ENCODE measurements at regions not wholly inside any gene's neighbourhood (a gene's known extent, or its start where the extent isn't known, plus 50 kb on each side); places are given as distances from the start of the nearest gene placed in this dataset.

DNA sequence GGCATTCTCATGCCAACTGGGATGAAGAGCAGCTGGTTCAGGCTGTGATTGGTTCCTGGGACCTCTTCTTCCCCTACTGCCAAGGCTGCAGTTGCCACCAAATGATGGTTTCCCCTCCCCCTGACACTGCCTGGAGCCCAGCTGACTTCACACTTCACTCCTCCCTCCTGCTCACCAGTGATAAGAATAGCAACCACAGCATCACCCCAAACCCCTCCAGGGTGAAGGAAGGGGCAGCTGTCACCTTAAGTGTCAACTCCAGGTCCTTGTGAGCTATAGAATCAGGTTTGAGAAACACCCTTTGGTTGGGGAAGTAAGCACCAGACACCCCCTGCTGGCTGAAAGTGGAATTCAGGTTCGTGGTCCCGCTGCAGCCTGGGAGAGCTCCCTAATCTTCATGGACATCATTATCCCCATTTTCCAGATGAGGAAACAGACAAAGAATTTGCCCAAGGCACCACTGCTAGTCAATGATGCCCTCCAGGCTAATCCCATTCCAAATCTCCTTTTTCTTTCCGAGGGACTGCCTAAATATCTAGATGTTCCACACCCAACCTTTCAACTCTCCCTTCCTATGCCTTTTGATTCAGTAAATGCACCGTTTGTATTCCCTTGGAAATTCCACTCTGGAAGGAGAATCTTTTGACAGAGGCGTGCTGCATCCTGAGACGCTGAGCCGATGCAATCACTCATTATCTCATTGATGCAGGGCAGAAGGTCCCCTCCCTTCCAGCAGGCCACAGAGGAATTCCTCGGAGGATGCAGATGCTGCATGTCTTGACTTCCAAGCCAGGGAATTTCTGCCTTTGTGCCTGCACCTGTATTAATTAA lies 50.6 kb upstream of the UQCRFS1 start:
- ChIA-PET POLR2A (ENCODE audit: low non-redundant PET) (no interaction called here), CTCF (interaction anchor here (0.6 to 1.4 kb wide), 10 partner anchors 9 to 606 kb away, joined by 3 to 9 read pairs (median 4); no protein-coding TSS in a partner anchor)
- no peak overlapping the region for H3K27ac ChIP-seq
- TF ChIP-seq, protein P1, sequence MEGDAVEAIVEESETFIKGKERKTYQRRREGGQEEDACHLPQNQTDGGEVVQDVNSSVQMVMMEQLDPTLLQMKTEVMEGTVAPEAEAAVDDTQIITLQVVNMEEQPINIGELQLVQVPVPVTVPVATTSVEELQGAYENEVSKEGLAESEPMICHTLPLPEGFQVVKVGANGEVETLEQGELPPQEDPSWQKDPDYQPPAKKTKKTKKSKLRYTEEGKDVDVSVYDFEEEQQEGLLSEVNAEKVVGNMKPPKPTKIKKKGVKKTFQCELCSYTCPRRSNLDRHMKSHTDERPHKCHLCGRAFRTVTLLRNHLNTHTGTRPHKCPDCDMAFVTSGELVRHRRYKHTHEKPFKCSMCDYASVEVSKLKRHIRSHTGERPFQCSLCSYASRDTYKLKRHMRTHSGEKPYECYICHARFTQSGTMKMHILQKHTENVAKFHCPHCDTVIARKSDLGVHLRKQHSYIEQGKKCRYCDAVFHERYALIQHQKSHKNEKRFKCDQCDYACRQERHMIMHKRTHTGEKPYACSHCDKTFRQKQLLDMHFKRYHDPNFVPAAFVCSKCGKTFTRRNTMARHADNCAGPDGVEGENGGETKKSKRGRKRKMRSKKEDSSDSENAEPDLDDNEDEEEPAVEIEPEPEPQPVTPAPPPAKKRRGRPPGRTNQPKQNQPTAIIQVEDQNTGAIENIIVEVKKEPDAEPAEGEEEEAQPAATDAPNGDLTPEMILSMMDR (conservative IDR thresholded peaks at IDR 0.05; ENCODE audit: low read depth), result peak; percentile 60
- DNase-seq (ENCODE audit: low spot score), result peak; percentile 16

DNA sequence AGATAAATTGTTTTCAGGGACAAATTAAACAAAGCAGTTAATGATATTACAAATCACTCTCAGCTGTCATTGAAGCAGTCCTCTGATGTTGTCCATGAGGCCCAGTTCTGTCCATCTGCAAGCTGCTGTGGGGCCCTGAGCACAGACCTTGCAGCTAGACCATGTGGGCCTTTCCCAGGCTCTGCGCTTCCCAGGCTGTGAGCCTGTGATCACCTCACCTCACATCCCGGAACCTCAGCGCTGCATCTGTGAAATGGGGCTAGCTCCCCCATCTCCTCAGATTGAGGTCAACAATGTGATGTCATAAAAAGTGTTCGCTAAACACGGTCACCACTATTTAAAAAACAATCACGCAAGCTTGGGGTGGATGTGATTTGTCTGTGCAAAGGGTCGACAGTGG lies 51.9 kb upstream of the UQCRFS1 start:
- ChIA-PET CTCF (interaction anchor here (0.5 to 0.6 kb wide), 2 partner anchors 67 to 178 kb away, joined by 3 to 6 read pairs; no protein-coding TSS in a partner anchor), POLR2A (ENCODE audit: low non-redundant PET) (no interaction called here)
- no peak for DNase-seq (ENCODE audit: low spot score)
- TF ChIP-seq, protein P1 (conservative IDR thresholded peaks at IDR 0.05; ENCODE audit: low read depth), result no peak
- H3K27ac ChIP-seq, result no peak overlapping the region

DNA sequence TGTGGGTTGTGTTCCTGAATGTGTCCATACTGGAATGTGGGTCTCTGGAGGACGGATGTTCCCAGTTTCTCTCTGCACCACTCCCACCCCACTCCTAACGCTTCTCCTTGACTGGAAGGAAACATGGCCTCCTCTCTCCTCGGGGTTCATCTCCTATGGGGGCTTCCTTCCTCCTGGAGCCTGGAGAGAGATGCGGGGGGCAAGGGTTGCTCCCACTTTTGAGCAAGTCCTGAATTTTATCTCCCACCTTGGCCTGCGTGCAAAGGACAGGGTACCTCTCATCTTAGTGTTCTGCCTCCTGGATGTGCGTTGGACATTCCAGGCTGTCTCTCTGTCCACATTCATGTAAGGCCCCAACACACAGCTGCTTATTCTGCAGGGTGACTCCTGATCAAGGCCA lies 52.5 kb upstream of the UQCRFS1 start:
- ChIA-PET POLR2A (ENCODE audit: low non-redundant PET) (no interaction called here), CTCF (interaction anchor here (0.8 kb wide), 1 partner anchor 8 kb away, joined by 4 read pairs; no protein-coding TSS in a partner anchor)
- TF ChIP-seq, protein P1 (conservative IDR thresholded peaks at IDR 0.05; ENCODE audit: low read depth), result no peak
- H3K27ac ChIP-seq, result no peak overlapping the region
- no peak for DNase-seq (ENCODE audit: low spot score)

DNA sequence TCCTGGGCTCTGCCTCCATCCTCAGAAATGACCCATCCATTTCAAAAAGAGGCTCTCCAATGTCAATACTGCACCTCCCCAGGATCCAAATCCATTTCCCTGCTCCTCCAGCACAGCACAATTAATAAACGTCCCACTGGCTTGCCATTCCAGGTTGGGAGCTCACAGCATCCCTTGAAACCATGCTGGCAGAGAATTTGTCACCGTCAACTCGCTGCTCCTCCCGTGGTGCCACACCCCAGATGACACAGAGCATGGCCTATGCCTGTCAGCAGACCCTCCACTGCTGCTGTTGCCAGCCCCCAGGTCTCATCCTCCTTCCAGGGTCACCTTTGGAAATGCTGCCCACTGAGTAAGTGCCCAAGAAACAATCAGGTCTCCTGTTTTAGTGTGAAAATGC lies 53.0 kb upstream of the UQCRFS1 start:
- H3K27ac ChIP-seq, result no peak overlapping the region
- CTCF ChIA-PET, result interaction anchor here (0.8 kb wide), 1 partner anchor 8 kb away, joined by 4 read pairs; no protein-coding TSS in a partner anchor
- no peak for DNase-seq (ENCODE audit: low spot score)
- POLR2A ChIA-PET (ENCODE audit: low non-redundant PET), result no interaction called here
- TF ChIP-seq, protein P1 (conservative IDR thresholded peaks at IDR 0.05; ENCODE audit: low read depth), result no peak

DNA sequence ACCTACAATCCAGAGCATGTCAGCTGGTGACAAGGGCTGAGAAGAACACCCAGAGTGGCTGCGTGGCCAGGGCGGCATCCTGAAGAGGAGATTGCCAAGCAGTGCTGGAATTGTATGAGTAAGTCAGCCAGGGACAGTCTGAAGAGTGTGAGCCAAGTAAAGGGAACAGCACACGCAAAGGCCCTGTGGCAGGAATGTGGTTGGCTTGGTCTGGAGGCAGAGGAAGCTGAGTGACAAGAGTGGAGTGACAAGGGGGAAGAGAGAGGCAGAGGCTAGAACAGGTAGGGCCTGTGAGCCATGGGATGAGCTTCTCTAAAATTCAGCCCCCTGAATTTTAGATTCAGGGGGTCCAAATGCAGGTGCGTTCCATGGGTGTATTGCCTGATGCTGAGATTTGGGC lies 53.7 kb upstream of the UQCRFS1 start:
- ChIA-PET CTCF (interaction anchor here (0.7 kb wide), 1 partner anchor 262 kb away, joined by 3 read pairs; no protein-coding TSS in a partner anchor), POLR2A (ENCODE audit: low non-redundant PET) (no interaction called here)
- no peak overlapping the region for H3K27ac ChIP-seq
- no peak for DNase-seq (ENCODE audit: low spot score)
- TF ChIP-seq, protein P1 (conservative IDR thresholded peaks at IDR 0.05; ENCODE audit: low read depth), result no peak

DNA sequence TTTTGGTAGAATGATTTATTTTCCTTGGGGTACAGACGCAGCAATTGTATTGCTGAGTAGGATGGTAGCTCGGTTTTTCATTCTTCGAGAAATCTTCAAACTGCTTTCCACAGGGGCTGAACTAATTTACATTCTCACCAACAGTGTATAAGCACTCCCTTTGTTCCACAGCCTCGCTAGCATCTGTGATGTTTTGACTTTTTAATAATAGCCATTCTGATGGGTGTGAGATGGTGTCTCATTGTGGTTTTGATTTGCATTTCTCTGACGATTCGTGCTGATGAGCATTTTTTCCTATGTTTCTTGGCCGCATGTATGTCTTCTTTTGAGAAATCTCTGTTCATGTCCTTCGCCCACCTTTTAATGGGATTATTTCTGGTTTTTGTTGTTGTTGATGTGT lies 54.8 kb upstream of the UQCRFS1 start:
- DNase-seq (ENCODE audit: low spot score), result no peak
- CTCF ChIA-PET, result no interaction called here

More for the DNA sequence above, 54.8 kb upstream of the UQCRFS1 start:
- POLR2A ChIA-PET (ENCODE audit: low non-redundant PET), result no interaction called here
- no peak overlapping the region for H3K27ac ChIP-seq
- TF ChIP-seq, protein P1 (conservative IDR thresholded peaks at IDR 0.05; ENCODE audit: low read depth), result no peak
